Colonic mucosa (tissue), 4 donors: ENCODE measurements at regions not wholly inside any gene's neighbourhood (a gene's known extent, or its start where the extent isn't known, plus 50 kb on each side); places are given as distances from the start of the nearest gene placed in this dataset.
"Not testable (repeated sequence)": the region's sequence is repeated elsewhere in the genome, so short reads cannot be mapped to it uniquely, and the experiment has no call there.

ENCODE experiments used
- DNase-seq: peaks from one replicate; pipeline ENCODE4 v3.0.0-alpha.2; 2020
- H3K27ac ChIP-seq: fragments of 200-600 bp; one replicate; pipeline ENCODE4 v1.8.0; 2021
- H3K27me3 ChIP-seq: fragments of 200-600 bp; one replicate; pipeline ENCODE4 v1.8.0; 2021
- H3K36me3 ChIP-seq: fragments of 200-600 bp; one replicate; pipeline ENCODE4 v1.8.0; 2021
- H3K4me1 ChIP-seq: fragments of 200-600 bp; one replicate; pipeline ENCODE4 v1.8.0; 2021; ENCODE audit warnings: mild to moderate bottlenecking
- H3K4me3 ChIP-seq: fragments of 200-600 bp; one replicate; pipeline ENCODE4 v1.8.0; 2021
- H3K9ac ChIP-seq, 2 donors: one replicate each; pipeline ENCODE4 v1.7.0; 2013; ENCODE audit warnings: control low read depth in 2 of 2, low read depth in 2 of 2, low read length in 2 of 2
- H3K9me3 ChIP-seq: fragments of 200-600 bp; one replicate; pipeline ENCODE4 v1.8.0; 2021
- intact Hi-C: fragments of 100-400 bp; cut with DNase I; formaldehyde crosslinking; loops from one replicate; pipeline ENCODE4 v1.14.1; 2022
- TF ChIP-seq, protein P1 (sequence below): fragments of 200-600 bp; IDR thresholded peaks from one replicate; pipeline ENCODE4 v1.8.0; 2022; ENCODE audit warnings: antibody characterized with exemption, mild to moderate bottlenecking
- donor health status: healthy.
- donor health status: DM: no; HTN: no; CAD: no.
- donor health status: DM: no; HTN: no; CAD: no.

DNA sequence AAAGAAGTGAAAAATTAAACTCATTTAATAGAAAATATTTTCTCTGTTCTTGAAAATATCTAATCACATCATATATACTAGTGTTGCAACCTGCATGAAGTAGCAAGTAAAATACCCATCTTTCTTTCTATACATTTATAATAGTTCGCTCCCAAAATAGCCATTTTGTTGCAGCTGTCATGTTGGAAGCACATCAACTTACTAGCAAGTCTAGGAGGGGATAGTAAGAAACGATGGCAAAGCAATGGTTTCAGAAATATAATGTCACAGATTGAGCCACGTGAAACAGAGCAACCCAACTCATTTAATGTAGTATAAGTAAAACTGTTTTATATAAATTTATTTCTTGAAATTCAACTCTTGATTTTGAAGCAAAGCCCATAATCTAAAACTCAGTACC, 521.8 kb downstream of the LRRIQ3 start:
- H3K4me3 ChIP-seq = no peak overlapping the region
- no peak overlapping the region for H3K27ac ChIP-seq
- H3K9me3 ChIP-seq = no peaks in the 10 kb centered on the region
- DNase-seq = no peak
- no peaks in the 10 kb centered on the region for H3K27me3 ChIP-seq
- intact Hi-C loops = no loop called here
- TF ChIP-seq, protein P1, sequence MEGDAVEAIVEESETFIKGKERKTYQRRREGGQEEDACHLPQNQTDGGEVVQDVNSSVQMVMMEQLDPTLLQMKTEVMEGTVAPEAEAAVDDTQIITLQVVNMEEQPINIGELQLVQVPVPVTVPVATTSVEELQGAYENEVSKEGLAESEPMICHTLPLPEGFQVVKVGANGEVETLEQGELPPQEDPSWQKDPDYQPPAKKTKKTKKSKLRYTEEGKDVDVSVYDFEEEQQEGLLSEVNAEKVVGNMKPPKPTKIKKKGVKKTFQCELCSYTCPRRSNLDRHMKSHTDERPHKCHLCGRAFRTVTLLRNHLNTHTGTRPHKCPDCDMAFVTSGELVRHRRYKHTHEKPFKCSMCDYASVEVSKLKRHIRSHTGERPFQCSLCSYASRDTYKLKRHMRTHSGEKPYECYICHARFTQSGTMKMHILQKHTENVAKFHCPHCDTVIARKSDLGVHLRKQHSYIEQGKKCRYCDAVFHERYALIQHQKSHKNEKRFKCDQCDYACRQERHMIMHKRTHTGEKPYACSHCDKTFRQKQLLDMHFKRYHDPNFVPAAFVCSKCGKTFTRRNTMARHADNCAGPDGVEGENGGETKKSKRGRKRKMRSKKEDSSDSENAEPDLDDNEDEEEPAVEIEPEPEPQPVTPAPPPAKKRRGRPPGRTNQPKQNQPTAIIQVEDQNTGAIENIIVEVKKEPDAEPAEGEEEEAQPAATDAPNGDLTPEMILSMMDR = no peak
- H3K36me3 ChIP-seq = no peaks in the 10 kb centered on the region
- H3K9ac ChIP-seq = no peak overlapping the region
- no peaks in the 10 kb centered on the region for H3K4me1 ChIP-seq

DNA sequence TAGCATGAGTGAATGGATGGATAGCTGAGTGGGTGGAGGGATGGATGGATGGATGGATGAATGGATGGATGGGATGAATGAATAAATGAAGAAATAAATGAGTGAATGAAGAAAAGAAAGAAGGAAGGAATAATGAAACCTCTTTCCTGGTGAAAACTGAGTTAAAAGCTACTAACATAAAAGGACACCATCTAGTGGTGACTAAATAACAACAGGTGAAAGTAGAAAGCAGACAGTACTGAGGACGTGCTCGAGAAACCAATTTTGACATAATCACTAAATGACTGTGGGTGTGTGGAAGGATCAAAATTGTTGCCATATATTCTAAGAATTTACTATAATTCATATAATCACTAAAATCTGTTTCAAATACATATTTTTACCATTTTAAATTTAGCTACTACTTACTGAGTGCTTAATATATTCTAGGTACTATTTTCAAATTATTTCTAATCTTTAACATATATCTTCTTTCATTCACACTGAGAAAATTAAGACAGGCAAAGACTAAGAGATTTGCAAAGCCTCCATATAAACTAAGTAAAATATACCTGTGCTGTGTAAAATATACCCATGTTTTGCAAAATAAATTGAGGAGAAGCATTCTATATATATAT, 522.9 kb downstream of the LRRIQ3 start:
- no peak overlapping the region for H3K27ac ChIP-seq
- TF ChIP-seq, protein P1 = peak; percentile 41
- no peak overlapping the region for H3K9ac ChIP-seq
- intact Hi-C loops = no loop called here
- no peaks in the 10 kb centered on the region for H3K4me1 ChIP-seq
- no peak for DNase-seq
- no peaks in the 10 kb centered on the region for H3K9me3 ChIP-seq
- H3K36me3 ChIP-seq = no peaks in the 10 kb centered on the region
- no peak overlapping the region for H3K4me3 ChIP-seq
- no peaks in the 10 kb centered on the region for H3K27me3 ChIP-seq

DNA sequence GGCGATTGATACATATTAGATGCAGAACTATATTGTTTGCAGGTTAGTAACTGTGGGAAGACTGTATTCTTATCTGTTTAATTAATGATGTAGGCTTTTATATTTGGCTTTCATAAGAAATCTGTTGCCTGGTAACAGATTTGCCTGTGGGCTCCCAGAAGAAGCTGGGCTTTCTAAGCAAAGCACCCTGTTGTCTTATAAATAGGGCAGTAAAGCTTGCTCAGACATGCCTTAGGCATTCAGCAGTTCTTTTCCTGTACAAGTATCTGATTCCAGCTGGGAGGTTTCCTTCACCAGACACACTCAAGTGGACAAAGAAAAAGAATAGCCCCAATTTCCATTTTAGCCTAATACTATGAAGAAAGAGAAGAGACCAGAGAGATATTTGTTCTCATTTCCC, 524.0 kb downstream of the LRRIQ3 start:
- Histone ChIP-seq H3K4me3 (no peak overlapping the region), H3K27me3 (no peaks in the 10 kb centered on the region), H3K9ac (no peak overlapping the region), H3K27ac (no peak overlapping the region), H3K9me3 (no peaks in the 10 kb centered on the region), H3K36me3 (no peaks in the 10 kb centered on the region), H3K4me1 (no peaks in the 10 kb centered on the region)
- intact Hi-C loops = no loop called here
- TF ChIP-seq, protein P1 = no peak
- no peak for DNase-seq

DNA sequence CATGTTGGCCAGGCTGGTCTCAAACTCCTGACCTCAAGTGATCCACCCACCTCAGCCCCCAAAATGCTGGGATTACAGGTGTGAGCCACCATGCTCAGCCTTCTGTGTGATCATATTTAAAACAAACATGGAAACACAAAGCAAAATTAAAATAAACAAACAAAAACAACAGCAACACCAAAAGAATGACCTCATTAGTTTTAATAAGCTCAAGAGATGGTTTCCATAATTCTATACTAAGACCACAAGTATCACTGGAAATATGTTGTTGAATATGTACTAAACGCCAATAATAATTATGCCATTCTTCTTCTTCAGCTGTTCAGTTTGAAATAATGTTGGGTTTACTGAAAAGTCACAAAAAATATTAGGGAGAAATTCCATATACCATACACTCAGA, 526.4 kb downstream of the LRRIQ3 start:
- Histone ChIP-seq H3K4me3 (no peak overlapping the region), H3K36me3 (no peaks in the 10 kb centered on the region), H3K27ac (no peak overlapping the region), H3K4me1 (no peaks in the 10 kb centered on the region), H3K9me3 (no peaks in the 10 kb centered on the region), H3K27me3 (no peaks in the 10 kb centered on the region), H3K9ac (no peak overlapping the region)
- TF ChIP-seq, protein P1 = no peak
- DNase-seq = no peak
- intact Hi-C loops = no loop called here

DNA sequence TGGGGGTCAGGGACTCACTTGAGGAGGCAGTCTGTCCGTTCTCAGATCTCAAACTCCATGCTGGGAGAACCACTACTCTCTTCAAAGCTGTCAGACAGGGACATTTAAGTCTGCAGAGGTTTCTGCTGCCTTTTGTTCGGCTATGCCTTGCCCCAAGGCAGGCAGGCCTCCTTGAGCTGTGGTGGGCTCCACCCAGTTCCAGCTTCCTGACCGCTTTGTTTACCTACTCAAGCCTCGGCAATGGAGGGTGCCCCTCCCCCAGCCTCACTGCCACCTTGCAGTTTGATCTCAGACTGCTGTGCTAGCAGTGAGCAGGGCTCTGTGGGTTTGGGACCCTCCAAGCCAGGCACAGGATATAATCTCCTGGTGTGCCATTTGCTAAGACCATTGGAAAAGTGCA, 530.0 kb downstream of the LRRIQ3 start:
- DNase-seq, H3K4me3 ChIP-seq, H3K9me3 ChIP-seq, H3K9ac ChIP-seq, H3K27me3 ChIP-seq, intact Hi-C loops, H3K27ac ChIP-seq, H3K36me3 ChIP-seq, H3K4me1 ChIP-seq: not testable (repeated sequence)

DNA sequence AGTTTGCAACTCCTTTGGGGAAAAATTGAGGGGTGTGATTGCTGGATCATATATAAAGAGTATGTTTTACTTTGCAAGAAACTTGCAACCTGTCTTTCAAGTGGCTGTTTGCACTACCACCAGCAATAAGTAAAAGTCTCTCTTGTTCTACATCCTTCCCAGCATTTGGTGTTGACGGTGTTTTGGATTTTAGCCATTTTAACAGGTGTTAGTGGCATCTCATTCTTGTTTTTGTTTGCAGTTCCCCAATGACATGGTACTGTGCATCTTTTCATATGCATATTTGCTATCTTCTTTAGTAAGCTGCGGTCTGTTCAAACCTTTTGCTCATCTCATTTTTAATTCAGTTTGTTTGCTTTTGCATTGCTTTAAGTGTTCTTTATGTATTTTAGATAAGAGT, 535.5 kb downstream of the LRRIQ3 start:
- no peaks in the 10 kb centered on the region for H3K4me1 ChIP-seq
- H3K9ac ChIP-seq = no peak overlapping the region
- intact Hi-C loops = no loop called here
- H3K4me3 ChIP-seq = no peak overlapping the region
- no peak overlapping the region for H3K27ac ChIP-seq
- no peaks in the 10 kb centered on the region for H3K36me3 ChIP-seq
- H3K27me3 ChIP-seq = no peaks in the 10 kb centered on the region
- TF ChIP-seq, protein P1 = no peak
- H3K9me3 ChIP-seq = no peaks in the 10 kb centered on the region
- no peak for DNase-seq
